IPS-NIHi7 (cell line): ENCODE measurements at regions not wholly inside any gene's neighbourhood (a gene's known extent, or its start where the extent isn't known, plus 50 kb on each side); places are given as distances from the start of the nearest gene placed in this dataset.
"Not testable (repeated sequence)": the region's sequence is repeated elsewhere in the genome, so short reads cannot be mapped to it uniquely, and the experiment has no call there.

ENCODE experiments used
- DNase-seq: peaks from one replicate; pipeline ENCODE4 v3.0.0; 2012; ENCODE audit warnings: mixed read lengths; ENCODE audit errors: extremely low spot score

DNA sequence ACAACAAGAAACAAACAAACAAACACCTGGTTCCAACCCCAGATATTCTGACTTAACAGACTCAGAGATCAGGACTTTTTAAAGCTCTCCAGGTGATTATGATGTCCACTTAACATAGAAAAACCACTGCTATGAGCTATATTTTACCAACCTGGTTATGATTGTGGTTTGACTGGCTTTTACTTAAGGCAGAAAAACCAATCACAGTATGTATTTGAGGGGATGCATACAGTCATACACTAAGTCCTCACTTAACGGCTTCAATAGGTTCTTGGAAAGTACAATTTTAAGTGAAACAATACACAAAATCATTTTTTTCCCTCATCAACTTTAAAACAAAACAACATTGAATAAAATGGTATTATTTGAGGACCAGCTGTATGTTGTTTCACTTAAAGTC lies 393.6 kb downstream of the ZEB2 start:
- no peak for DNase-seq

GRCh38 chr2:144125751-144126150 lies 394.2 kb downstream of the ZEB2 start:
- DNase-seq, result no peak

GRCh38 chr2:144124882-144125281 lies 395.0 kb downstream of the ZEB2 start:
- no peak for DNase-seq

DNA sequence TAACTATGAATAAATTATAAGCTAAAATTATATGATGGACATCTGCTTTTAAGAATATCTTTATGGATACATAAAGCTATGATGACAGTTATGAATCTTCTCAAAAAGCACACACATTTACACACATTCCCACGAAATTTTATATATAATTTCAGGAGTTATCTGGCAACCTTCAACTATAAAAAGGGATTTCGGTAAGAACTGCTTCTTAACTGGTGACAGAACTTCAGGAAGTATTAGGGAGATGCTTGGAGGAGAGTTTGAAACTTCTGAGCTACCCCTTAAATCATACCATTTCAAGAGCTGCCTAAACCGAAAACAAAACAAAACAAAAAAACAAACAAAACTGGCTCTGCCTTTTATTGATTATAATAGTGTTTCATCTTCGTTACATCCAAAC lies 399.4 kb downstream of the ZEB2 start:
- no peak for DNase-seq

DNA sequence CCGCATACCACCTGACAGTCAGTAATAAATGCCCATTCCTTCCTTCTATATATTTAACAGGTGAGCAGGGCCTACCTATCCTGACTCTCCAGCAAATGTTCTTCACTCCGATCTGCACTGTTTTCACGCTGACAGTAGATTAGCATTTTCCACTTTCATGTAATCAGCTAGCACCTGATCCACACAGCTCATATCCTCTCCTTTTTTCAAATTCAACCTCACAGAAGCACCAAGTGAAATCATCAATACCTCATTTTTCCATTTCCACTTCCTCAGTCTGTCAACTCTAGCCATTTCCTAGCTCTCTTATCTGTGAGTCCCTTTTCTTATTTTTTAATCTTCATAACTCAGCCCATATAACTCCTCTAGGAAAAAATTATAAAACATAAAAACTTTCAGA lies 402.8 kb downstream of the ZEB2 start:
- DNase-seq, result no peak

DNA sequence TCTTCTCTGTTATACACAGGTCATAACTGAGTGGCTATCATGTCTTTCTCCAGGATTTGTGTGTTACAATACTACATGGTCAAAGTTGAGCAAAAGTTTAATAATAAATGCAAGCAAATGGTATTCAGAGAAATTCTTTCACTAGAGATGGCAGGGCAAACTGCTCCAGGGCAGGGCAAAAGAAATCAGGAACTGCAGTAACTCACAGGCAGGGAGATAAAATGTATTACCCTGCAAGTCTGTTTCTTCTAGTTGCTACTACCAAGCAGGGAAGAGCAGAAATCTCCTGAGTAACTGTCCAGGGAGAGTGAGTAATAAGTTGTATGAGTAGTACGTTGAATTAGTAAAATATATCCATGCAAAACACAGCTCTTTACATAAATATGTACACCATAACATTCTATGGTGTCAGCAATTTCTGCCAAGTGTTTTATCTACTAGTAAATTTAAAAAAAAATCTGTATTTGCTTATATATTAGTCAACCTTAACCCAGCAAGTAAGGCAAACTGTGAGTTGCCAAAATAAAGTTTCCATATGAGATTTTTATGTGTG lies 404.1 kb downstream of the ZEB2 start:
- DNase-seq, result no peak

DNA sequence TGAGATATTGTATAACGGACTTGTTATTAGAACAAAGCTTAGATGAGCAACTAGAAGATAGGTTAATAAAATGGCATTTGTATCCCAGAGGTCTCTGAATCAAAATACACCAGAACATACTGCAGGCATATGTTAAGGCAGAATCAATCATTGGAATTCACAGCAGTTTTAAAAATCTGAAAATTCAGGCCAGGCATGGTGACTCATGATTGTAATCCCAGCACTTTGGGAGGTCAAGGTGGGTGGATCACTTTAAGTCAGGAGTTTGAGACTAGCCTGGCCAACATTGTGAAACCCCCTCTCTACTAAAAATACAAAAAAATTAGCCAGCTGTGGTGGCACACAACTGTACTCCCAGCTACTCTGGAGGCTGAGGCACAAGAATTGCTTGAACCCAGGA lies 405.2 kb downstream of the ZEB2 start:
- DNase-seq, result no peak

GRCh38 chr2:144111437-144111836 lies 408.5 kb downstream of the ZEB2 start:
- no peak for DNase-seq

DNA sequence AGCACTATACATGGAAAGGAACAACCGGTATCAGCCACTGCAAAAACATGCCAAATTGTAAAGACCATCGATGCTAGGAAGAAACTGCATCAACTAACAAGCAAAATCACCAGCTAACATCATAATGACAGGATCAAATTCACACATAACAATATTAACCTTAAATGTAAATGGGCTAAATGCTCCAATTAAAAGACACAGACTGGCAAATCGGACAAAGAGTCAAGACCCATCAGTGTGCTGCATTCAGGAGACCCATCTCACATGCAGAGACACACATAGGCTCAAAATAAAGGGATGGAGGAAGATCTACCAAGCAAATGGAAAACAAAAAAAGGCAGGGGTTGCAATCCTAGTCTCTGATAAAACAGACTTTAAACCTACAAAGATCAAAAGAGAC lies 413.8 kb downstream of the ZEB2 start:
- DNase-seq, result not testable (repeated sequence)

DNA sequence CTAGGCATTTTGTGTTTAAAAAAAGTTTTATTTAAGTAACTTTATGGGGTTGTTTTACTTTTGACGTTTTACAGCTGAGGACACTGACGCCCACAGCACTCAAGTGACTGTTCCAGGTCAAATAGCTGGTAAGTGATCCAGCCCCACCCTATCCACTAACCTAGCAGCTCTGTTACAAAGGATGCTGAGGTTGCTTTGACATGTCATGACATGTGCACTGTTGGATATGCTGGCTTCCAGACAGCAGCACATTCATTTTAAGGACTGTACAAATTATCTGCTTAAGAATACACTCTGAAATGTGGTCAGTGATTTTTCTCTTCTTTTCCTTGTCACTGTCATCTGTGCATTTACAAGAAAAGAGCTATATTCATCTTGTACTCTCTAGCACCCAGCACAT lies 417.5 kb downstream of the ZEB2 start:
- DNase-seq, result no peak

- DNase-seq, result no peak
These were observed 420.0 kb downstream of the ZEB2 start for GRCh38 chr2:144099780-144100377.

DNA sequence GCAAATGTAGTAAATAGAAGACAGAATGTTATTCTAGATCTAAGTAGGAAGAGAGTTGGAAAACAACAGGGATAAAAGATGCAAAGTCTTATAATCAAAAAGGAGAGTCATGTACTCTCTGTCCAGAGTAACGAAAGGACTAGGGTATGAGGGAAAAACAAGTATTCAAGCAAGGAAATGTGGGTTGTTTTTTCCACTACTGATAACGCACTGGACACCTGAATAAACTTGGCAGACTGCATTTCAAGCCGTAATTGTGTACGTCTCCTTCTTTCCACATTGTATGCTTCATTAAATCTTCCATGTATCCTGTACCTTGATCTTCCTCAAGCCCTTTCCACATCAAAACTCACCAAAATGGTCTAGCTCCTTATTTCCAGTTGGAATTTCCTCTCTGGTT lies 420.6 kb downstream of the ZEB2 start:
- DNase-seq, result no peak

GRCh38 chr2:144097440-144098225 lies 422.3 kb downstream of the ZEB2 start:
- DNase-seq, result no peak

GRCh38 chr2:144096531-144096930 lies 423.4 kb downstream of the ZEB2 start:
- DNase-seq, result no peak

DNA sequence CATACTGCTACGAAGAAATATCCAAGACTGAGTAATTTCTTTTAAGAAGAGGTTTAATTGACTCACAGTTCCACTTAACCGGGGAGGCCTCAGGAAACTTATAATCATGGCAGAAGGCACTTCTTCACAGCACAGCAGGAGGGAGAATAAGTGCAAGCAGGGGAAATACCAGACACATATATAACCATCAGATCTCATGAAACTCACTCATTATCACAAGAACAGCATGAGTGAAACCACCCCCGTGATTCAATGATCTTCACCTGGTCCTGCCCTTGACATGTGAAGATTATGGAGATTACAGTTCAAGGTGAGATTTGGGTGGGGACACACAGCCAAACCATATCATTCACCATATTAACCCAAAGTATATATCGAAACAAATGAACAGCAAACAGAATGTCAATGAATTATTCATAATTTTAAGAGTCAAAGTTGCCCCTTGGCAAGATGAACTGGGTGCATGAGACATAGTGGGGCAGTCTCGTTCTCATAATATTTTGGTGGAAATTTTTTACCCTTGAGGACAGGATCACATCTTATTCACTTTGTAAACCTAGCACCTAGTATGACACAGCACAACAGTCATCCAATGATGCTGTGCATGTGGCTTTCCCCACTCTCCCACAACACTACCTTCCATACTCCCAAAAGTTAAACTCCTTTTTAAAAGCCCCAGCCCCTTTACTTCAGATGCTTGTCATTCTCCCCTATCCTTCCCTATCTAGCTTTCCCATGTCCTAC lies 425.3 kb downstream of the ZEB2 start:
- no peak for DNase-seq

DNA sequence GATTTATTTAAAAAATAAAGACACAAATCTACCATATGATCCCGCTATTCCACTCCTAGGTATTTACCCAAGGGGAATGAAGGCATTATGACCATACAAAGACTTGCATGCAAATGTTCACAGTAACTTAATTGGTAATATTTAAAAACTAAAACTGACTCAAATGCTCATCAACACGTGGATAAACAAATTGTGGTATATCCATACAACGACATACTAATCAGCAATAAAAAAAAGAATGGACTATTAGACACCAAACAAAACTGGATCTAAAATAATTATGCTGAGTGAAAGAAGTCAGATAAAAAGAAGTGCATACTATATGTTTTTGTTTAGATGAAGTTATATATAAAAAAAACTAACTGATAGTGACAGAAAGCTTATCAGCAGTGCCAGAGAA lies 428.3 kb downstream of the ZEB2 start:
- DNase-seq, result no peak

- DNase-seq, result no peak
These were observed 431.1 kb downstream of the ZEB2 start for GRCh38 chr2:144088863-144089262.

DNA sequence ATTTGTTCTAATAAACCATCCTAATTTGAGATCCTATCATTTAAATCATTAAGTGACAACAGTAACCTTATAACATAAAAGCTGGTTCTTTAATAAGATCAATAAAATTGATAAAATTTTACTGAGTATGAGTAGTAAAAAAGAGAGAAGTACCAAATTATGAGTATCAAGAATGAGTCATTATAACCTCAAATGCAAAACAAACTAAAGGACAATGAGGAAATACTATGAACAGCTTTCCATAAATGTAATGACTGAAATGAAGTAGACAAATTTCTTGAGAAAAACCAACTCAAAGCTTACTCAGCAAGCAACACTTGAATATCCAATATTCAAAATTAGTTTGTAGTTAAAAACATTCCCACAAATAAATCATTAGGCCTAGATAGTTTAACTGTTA lies 433.0 kb downstream of the ZEB2 start:
- no peak for DNase-seq

DNA sequence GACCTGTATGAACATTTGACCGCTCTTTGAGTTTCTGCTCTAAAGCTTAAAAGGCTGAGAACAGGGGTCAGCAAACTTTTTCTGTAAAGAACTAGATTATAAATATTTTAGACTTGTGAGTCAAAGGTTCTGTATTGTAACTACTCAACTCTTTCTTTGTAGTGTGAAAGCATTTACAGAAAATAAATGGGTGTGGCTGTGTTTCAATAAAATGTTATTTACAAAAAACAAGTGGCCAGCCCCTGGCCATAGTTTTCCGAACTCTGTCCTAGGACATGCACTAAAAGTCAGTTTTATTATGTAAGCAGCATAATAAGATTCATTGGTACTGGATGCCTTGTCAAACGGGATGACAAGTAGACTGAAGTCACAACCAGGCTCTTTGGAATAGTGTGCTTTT lies 434.9 kb downstream of the ZEB2 start:
- no peak for DNase-seq

DNA sequence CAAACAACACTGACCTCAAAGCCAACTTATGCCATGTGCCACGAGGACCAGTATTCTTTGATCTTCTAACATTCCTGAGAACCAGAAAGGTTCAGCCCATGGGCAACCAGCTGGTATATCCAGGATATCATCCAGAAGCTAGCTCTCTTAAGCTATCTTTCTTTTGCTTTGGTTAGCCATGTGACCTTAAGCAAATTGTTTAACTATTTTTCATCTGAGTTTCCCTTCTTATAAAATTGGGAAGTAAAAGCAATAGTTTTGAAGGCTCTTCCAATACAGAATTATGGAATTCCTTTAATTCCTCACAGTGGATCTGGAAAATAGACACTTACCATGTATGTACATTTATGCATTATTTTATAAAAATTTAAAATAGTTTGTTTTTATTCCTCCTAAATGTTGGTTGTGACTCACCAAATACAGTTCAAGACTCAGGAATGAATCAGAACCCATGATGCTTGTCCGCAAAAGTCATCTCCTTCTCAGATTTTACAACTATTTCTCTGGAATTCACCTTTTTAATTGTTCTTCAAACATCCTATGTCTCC lies 435.7 kb downstream of the ZEB2 start:
- DNase-seq, result no peak

- DNase-seq, result no peak
These were observed 436.7 kb downstream of the ZEB2 start for GRCh38 chr2:144083211-144083610.

GRCh38 chr2:144082777-144083176 lies 437.1 kb downstream of the ZEB2 start:
- no peak for DNase-seq
